ENCODE measurements at regions not wholly inside any gene's neighbourhood (a gene's known extent, or its start where the extent isn't known, plus 50 kb on each side); places are given as distances from the start of the nearest gene placed in this dataset.

DNA sequence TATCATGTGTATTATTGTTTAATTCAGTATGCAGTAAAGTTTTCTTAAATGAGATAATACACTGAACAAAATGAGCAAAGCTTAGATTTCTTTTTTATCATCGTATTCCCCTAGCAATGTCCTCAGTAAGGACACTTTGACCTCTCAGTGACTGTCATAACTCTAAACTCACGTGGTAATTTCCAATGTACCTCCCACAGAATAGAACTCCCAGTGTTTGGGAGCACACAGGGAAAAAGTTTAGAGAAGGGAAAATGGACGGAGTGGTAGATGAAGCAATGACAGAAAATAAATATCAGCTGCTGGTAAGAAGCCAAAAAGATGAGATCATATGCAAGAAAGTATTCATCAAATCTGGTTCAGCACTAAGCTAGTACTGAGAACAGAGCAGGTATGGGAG, 758.6 kb upstream of the KCND2 start:
- no peak for ATAC-seq
- TF ChIP-seq, protein P1, sequence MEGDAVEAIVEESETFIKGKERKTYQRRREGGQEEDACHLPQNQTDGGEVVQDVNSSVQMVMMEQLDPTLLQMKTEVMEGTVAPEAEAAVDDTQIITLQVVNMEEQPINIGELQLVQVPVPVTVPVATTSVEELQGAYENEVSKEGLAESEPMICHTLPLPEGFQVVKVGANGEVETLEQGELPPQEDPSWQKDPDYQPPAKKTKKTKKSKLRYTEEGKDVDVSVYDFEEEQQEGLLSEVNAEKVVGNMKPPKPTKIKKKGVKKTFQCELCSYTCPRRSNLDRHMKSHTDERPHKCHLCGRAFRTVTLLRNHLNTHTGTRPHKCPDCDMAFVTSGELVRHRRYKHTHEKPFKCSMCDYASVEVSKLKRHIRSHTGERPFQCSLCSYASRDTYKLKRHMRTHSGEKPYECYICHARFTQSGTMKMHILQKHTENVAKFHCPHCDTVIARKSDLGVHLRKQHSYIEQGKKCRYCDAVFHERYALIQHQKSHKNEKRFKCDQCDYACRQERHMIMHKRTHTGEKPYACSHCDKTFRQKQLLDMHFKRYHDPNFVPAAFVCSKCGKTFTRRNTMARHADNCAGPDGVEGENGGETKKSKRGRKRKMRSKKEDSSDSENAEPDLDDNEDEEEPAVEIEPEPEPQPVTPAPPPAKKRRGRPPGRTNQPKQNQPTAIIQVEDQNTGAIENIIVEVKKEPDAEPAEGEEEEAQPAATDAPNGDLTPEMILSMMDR (IDR thresholded peaks at IDR 0.05): no peak
- no peaks in the 10 kb centered on the region for H3K4me1 ChIP-seq
- intact Hi-C loops (cut with DNase I): no loop called here
- no peak overlapping the region for H3K4me3 ChIP-seq
- WGBS, 3 donors: 51 to 52% (median 51%) methylated on average over 3 of the region's 3 CpGs
- DNase-seq: no peak
- no peaks in the 10 kb centered on the region for H3K36me3 ChIP-seq (ENCODE audit: insufficient read depth in 1 of 2, low read depth in 1 of 2)
- H3K9me3 ChIP-seq: peaks cover 3% of the 10 kb centered on the region
- H3K27me3 ChIP-seq (ENCODE audit: insufficient read depth in 3 of 3, low read length in 2 of 3): no peaks in the 10 kb centered on the region
- no peak overlapping the region for H3K27ac ChIP-seq

DNA sequence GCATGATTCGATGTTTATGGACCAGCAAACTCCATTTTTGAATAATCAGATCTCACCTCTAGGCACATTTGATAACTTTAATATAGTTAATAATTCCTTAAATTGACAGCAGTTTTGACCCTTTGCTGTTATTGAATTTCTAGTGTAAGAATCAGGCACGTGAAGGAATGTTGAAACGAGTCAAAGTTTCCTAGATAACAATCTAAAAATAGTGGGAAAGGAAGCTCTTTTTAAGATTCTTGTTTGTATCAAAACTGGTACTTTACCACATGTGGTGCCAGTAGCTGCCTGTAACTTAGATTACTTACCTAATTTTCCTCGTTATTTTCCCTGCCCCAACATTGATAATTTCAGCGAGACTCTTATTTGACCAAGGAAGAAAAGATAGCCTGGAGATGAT, 757.8 kb upstream of the KCND2 start:
- no peaks in the 10 kb centered on the region for H3K27me3 ChIP-seq (ENCODE audit: insufficient read depth in 3 of 3, low read length in 2 of 3)
- intact Hi-C loops (cut with DNase I): no loop called here
- no peaks in the 10 kb centered on the region for H3K36me3 ChIP-seq (ENCODE audit: insufficient read depth in 1 of 2, low read depth in 1 of 2)
- H3K9me3 ChIP-seq: peaks cover 3% of the 10 kb centered on the region
- 66 to 72% (median 68%) methylated on average over 5 of the region's 5 CpGs for WGBS, 3 donors
- DNase-seq (no peak), ATAC-seq (no peak)
- no peak overlapping the region for H3K27ac ChIP-seq
- no peak overlapping the region for H3K4me3 ChIP-seq
- H3K4me1 ChIP-seq: no peaks in the 10 kb centered on the region
- TF ChIP-seq, protein P1 (IDR thresholded peaks at IDR 0.05): no peak

DNA sequence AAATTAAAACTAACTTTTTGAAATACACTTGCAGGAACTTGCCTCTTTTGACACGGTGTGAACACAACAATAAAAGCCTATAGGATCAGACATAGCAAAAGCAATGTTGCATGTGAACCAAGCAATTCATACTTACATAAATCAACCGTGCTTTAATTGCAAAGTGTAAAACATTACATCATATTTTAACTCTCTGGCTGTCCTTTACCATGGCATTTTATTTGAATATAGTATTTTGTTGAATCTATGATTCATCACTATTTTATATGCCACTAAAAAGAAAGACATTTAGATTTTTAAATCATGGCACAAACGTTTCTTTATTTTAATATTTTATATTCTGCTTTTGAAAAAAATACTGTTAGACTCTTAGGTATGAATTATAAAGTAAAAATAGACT, 757.0 kb upstream of the KCND2 start:
- 48 to 60% (median 52%) methylated on average over 3 of the region's 3 CpGs for WGBS, 3 donors

DNA sequence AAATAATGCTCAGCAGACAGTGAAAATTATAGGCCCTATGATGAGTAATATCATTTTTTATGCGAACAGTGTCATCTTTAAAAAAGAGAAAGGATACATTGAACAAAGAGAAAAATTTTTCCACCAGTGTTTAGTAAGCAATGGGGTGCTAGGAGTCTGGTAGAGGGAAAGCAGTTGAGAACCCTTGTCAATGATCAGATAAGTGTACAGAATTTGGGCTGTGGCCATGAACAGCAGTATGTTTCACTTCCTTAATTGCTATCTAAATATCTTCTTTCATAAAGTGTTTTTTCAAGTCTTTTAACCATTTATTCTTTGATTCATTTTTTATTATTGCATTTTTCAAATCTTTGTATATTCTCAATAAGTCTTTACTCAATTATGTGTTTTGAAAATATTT, 750.7 kb upstream of the KCND2 start:
- Histone ChIP-seq H3K4me1 (no peaks in the 10 kb centered on the region), H3K27ac (no peak overlapping the region), H3K36me3 (ENCODE audit: insufficient read depth in 1 of 2, low read depth in 1 of 2) (no peaks in the 10 kb centered on the region), H3K9me3 (no peaks in the 10 kb centered on the region), H3K4me3 (no peak overlapping the region), H3K27me3 (ENCODE audit: insufficient read depth in 3 of 3, low read length in 2 of 3) (no peaks in the 10 kb centered on the region)
- DNase-seq (no peak), ATAC-seq (no peak)
- intact Hi-C loops (cut with DNase I): no loop called here
- TF ChIP-seq, protein P1 (IDR thresholded peaks at IDR 0.05): no peak
- 86 to 92% (median 91%) methylated on average over 1 of the region's 1 CpG for WGBS, 3 donors

More for the DNA sequence above, 757.0 kb upstream of the KCND2 start:
- no peaks in the 10 kb centered on the region for H3K27me3 ChIP-seq (ENCODE audit: insufficient read depth in 3 of 3, low read length in 2 of 3)
- intact Hi-C loops (cut with DNase I): no loop called here
- peaks cover 3% of the 10 kb centered on the region for H3K9me3 ChIP-seq
- ATAC-seq (no peak), DNase-seq (no peak)
- no peak overlapping the region for H3K27ac ChIP-seq
- TF ChIP-seq, protein P1 (IDR thresholded peaks at IDR 0.05): no peak
- no peak overlapping the region for H3K4me3 ChIP-seq
- no peaks in the 10 kb centered on the region for H3K4me1 ChIP-seq
- no peaks in the 10 kb centered on the region for H3K36me3 ChIP-seq (ENCODE audit: insufficient read depth in 1 of 2, low read depth in 1 of 2)

DNA sequence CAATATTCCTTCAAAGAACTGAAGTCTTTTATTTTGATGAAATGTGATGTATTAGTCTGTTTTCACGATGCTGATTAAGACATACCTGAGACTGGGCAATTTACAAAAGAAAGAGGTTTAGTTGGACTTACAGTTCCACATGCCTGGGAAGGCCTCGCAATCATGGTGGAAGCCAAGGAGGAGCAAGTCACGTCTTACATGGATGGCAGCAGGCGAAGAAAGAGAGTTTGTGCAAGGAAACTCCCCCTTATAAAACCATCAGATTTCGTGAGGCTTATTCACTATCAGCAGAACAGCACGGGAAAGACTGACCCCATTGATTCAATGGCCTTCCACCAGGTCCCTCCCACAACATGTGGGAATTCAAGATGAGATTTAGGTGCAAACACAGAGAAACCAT, 750.3 kb upstream of the KCND2 start:
- H3K27me3 ChIP-seq (ENCODE audit: insufficient read depth in 3 of 3, low read length in 2 of 3): no peaks in the 10 kb centered on the region
- ATAC-seq (no peak), DNase-seq (no peak)
- no peak overlapping the region for H3K4me3 ChIP-seq
- intact Hi-C loops (cut with DNase I): no loop called here
- no peaks in the 10 kb centered on the region for H3K4me1 ChIP-seq
- no peaks in the 10 kb centered on the region for H3K36me3 ChIP-seq (ENCODE audit: insufficient read depth in 1 of 2, low read depth in 1 of 2)
- TF ChIP-seq, protein P1 (IDR thresholded peaks at IDR 0.05): no peak
- no peaks in the 10 kb centered on the region for H3K9me3 ChIP-seq
- 82 to 83% (median 82%) methylated on average over 6 of the region's 6 CpGs for WGBS, 3 donors
- H3K27ac ChIP-seq: no peak overlapping the region
